MM.1S (cell line): ENCODE measurements at regions not wholly inside any gene's neighbourhood (a gene's known extent, or its start where the extent isn't known, plus 50 kb on each side); places are given as distances from the start of the nearest gene placed in this dataset.

ENCODE experiments used
- EZH2 ChIP-seq: fragments of 300-600 bp; sonication (generic); optimal IDR thresholded peaks from 2 replicates; pipeline ENCODE3; 2017; ENCODE audit warnings: low read depth, mild to moderate bottlenecking, antibody characterized with exemption, low read length, mixed read lengths
- TF ChIP-seq, protein P1 (sequence below): fragments of 300-600 bp; sonication (generic); IDR thresholded peaks from 2 replicates; pipeline ENCODE4 v1.5.1; 2016; ENCODE audit warnings: antibody characterized with exemption, low read length, mixed read lengths

DNA sequence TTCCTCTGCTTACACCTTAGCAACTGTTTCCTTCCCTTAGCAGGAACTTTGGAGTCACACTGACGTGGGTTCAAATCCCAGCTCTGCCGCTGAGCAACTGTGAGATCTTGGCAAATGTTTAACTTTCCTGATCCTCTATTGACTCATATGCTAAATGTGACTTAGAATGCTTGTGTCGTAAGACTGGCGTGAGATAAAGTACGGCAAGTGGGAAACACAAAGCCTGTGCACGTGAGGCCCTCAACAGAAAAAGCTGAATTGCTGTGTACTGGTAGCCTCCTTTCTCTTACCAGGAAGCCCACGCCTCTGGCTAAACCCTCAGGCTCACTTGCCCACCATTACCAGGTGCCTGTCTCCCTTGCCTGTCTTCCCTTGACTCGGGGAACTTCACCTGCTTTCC is 135.4 kb upstream of the TNR start:
- TF ChIP-seq, protein P1, sequence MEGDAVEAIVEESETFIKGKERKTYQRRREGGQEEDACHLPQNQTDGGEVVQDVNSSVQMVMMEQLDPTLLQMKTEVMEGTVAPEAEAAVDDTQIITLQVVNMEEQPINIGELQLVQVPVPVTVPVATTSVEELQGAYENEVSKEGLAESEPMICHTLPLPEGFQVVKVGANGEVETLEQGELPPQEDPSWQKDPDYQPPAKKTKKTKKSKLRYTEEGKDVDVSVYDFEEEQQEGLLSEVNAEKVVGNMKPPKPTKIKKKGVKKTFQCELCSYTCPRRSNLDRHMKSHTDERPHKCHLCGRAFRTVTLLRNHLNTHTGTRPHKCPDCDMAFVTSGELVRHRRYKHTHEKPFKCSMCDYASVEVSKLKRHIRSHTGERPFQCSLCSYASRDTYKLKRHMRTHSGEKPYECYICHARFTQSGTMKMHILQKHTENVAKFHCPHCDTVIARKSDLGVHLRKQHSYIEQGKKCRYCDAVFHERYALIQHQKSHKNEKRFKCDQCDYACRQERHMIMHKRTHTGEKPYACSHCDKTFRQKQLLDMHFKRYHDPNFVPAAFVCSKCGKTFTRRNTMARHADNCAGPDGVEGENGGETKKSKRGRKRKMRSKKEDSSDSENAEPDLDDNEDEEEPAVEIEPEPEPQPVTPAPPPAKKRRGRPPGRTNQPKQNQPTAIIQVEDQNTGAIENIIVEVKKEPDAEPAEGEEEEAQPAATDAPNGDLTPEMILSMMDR, result no peak
- TF ChIP-seq EZH2, result no peak
